ENCODE measurements at regions not wholly inside any gene's neighbourhood (a gene's known extent, or its start where the extent isn't known, plus 50 kb on each side); places are given as distances from the start of the nearest gene placed in this dataset.

GRCh38 chr14:84390010-84390409, 1139.9 kb upstream of the FLRT2 start:
- TF ChIP-seq CTCF (IDR thresholded peaks at IDR 0.05; ENCODE audit: unreplicated experiment), result no peak
- Mint-ChIP-seq H3K36me3 (ENCODE audit: insufficient read depth, unreplicated experiment) (no peaks in the 10 kb centered on the region), H3K4me3 (ENCODE audit: unreplicated experiment) (no peak overlapping the region), H3K9me3 (ENCODE audit: unreplicated experiment) (no peaks in the 10 kb centered on the region), H3K27me3 (ENCODE audit: insufficient read depth, unreplicated experiment) (no peaks in the 10 kb centered on the region), H3K4me1 (ENCODE audit: insufficient read depth, unreplicated experiment) (no peaks in the 10 kb centered on the region), H3K27ac (ENCODE audit: low read depth, unreplicated experiment) (no peak overlapping the region)
- ChIA-PET CTCF (no interaction called here), POLR2A (interaction anchor here (0.7 kb wide), 1 partner anchor 419 kb away, joined by 4 read pairs; no protein-coding TSS in a partner anchor)
- intact Hi-C loops (cut with micrococcal nuclease), result no loop called here
- no peak for DNase-seq (ENCODE audit: unreplicated experiment)
- no TSS peak for BruUV-seq (replicated peaks)

GRCh38 chr14:84397631-84398030, 1132.3 kb upstream of the FLRT2 start:
- H3K36me3 Mint-ChIP-seq (ENCODE audit: insufficient read depth, unreplicated experiment), result no peaks in the 10 kb centered on the region
- H3K9me3 Mint-ChIP-seq (ENCODE audit: unreplicated experiment), result peaks cover 8% of the 10 kb centered on the region
- ChIA-PET CTCF (interaction anchor here (0.7 kb wide), 1 partner anchor 40 kb away, joined by 4 read pairs; no protein-coding TSS in a partner anchor), POLR2A (no interaction called here)
- no peak for DNase-seq (ENCODE audit: unreplicated experiment)
- no peak for TF ChIP-seq CTCF (IDR thresholded peaks at IDR 0.05; ENCODE audit: unreplicated experiment)
- no peak overlapping the region for H3K4me3 Mint-ChIP-seq (ENCODE audit: unreplicated experiment)
- no peaks in the 10 kb centered on the region for H3K4me1 Mint-ChIP-seq (ENCODE audit: insufficient read depth, unreplicated experiment)
- H3K27ac Mint-ChIP-seq (ENCODE audit: low read depth, unreplicated experiment), result no peak overlapping the region
- H3K27me3 Mint-ChIP-seq (ENCODE audit: insufficient read depth, unreplicated experiment), result no peaks in the 10 kb centered on the region
- intact Hi-C loops (cut with micrococcal nuclease), result no loop called here
- BruUV-seq (replicated peaks), result no TSS peak

GRCh38 chr14:84399296-84399910, 1130.5 kb upstream of the FLRT2 start:
- no peak for DNase-seq (ENCODE audit: unreplicated experiment)
- POLR2A ChIA-PET, result no interaction called here
- CTCF ChIA-PET, result no interaction called here
- no peaks in the 10 kb centered on the region for H3K4me1 Mint-ChIP-seq (ENCODE audit: insufficient read depth, unreplicated experiment)
- no peak overlapping the region for H3K4me3 Mint-ChIP-seq (ENCODE audit: unreplicated experiment)
- H3K27me3 Mint-ChIP-seq (ENCODE audit: insufficient read depth, unreplicated experiment), result no peaks in the 10 kb centered on the region
- peaks cover 8% of the 10 kb centered on the region for H3K9me3 Mint-ChIP-seq (ENCODE audit: unreplicated experiment)
- BruUV-seq (replicated peaks), result no TSS peak
- no peak for TF ChIP-seq CTCF (IDR thresholded peaks at IDR 0.05; ENCODE audit: unreplicated experiment)
- intact Hi-C loops (cut with micrococcal nuclease), result no loop called here
- no peak overlapping the region for H3K27ac Mint-ChIP-seq (ENCODE audit: low read depth, unreplicated experiment)
- H3K36me3 Mint-ChIP-seq (ENCODE audit: insufficient read depth, unreplicated experiment), result no peaks in the 10 kb centered on the region

GRCh38 chr14:84401631-84402030, 1128.3 kb upstream of the FLRT2 start:
- intact Hi-C loops (cut with micrococcal nuclease), result no loop called here
- Mint-ChIP-seq H3K36me3 (ENCODE audit: insufficient read depth, unreplicated experiment) (no peaks in the 10 kb centered on the region), H3K4me3 (ENCODE audit: unreplicated experiment) (no peak overlapping the region)

More at GRCh38 chr14:84401631-84402030, 1128.3 kb upstream of the FLRT2 start:
- Mint-ChIP-seq H3K27me3 (ENCODE audit: insufficient read depth, unreplicated experiment) (no peaks in the 10 kb centered on the region), H3K9me3 (ENCODE audit: unreplicated experiment) (peaks cover 8% of the 10 kb centered on the region), H3K27ac (ENCODE audit: low read depth, unreplicated experiment) (no peak overlapping the region), H3K4me1 (ENCODE audit: insufficient read depth, unreplicated experiment) (no peaks in the 10 kb centered on the region)
- ChIA-PET CTCF (no interaction called here), POLR2A (no interaction called here)
- BruUV-seq (replicated peaks), result no TSS peak
- DNase-seq (ENCODE audit: unreplicated experiment), result no peak
- TF ChIP-seq CTCF (IDR thresholded peaks at IDR 0.05; ENCODE audit: unreplicated experiment), result no peak
